ENCODE measurements at regions not wholly inside any gene's neighbourhood (a gene's known extent, or its start where the extent isn't known, plus 50 kb on each side); places are given as distances from the start of the nearest gene placed in this dataset.

GRCh38 chr12:4009979-4010704 lies 136.9 kb upstream of the PARP11 start:
- TF ChIP-seq CTCF (IDR thresholded peaks at IDR 0.05) (no peak), EZH2 (IDR thresholded peaks at IDR 0.05; ENCODE audit: borderline replicate concordance, insufficient read depth, low read depth, low read length, poor library complexity, severe bottlenecking) (no peak)
